Smooth muscle cell (in vitro differentiated cells): ENCODE measurements at regions not wholly inside any gene's neighbourhood (a gene's known extent, or its start where the extent isn't known, plus 50 kb on each side); places are given as distances from the start of the nearest gene placed in this dataset.

ENCODE experiments used
- DNase-seq: peaks from one replicate; lab custom pipeline; 2025; ENCODE audit not compliant: unreplicated experiment; lab: John Stamatoyannopoulos, UW
- H2AFZ ChIP-seq: fragments of 200-600 bp; sonication (generic); 2 replicates; pipeline ENCODE4 v1.6.0; 2016; ENCODE audit warnings: antibody characterized with exemption, low read depth, mild to moderate bottlenecking
- H3F3A ChIP-seq: fragments of 200-600 bp; sonication (generic); 2 replicates; pipeline ENCODE4 v1.6.0; 2017; ENCODE audit warnings: antibody characterized with exemption, low read depth
- H3K27ac ChIP-seq: fragments of 200-600 bp; sonication (generic); 2 replicates; pipeline ENCODE4 v1.5.1; 2016; ENCODE audit warnings: low read depth, mild to moderate bottlenecking
- H3K27me3 ChIP-seq: fragments of 200-600 bp; sonication (generic); 2 replicates; pipeline ENCODE4 v1.6.1; 2016; ENCODE audit warnings: low read depth, mild to moderate bottlenecking
- H3K36me3 ChIP-seq: fragments of 200-600 bp; sonication (generic); 2 replicates; pipeline ENCODE4 v1.5.1; 2016; ENCODE audit warnings: low read depth
- H3K4me1 ChIP-seq: fragments of 200-600 bp; sonication (generic); 2 replicates; pipeline ENCODE4 v1.5.1; 2016; ENCODE audit warnings: low read depth
- H3K4me2 ChIP-seq: fragments of 200-600 bp; sonication (generic); 2 replicates; pipeline ENCODE4 v1.6.0; 2016; ENCODE audit warnings: mild to moderate bottlenecking
- H3K4me3 ChIP-seq: fragments of 200-600 bp; sonication (generic); 2 replicates; pipeline ENCODE4 v1.5.1; 2016; ENCODE audit warnings: mild to moderate bottlenecking
- H3K79me2 ChIP-seq: fragments of 200-600 bp; sonication (generic); 2 replicates; pipeline ENCODE4 v1.6.0; 2016; ENCODE audit warnings: low read depth, mild to moderate bottlenecking
- H3K9ac ChIP-seq: fragments of 200-600 bp; sonication (generic); 2 replicates; pipeline ENCODE4 v1.6.0; 2016; ENCODE audit warnings: low read depth
- H3K9me3 ChIP-seq: fragments of 200-600 bp; sonication (generic); replicated peaks from 2 replicates; pipeline ENCODE4 v1.5.1; 2016; ENCODE audit warnings: low read depth
- H4K20me1 ChIP-seq: fragments of 200-600 bp; sonication (generic); 2 replicates; pipeline ENCODE4 v1.6.0; 2016; ENCODE audit warnings: low read depth
- CTCF ChIP-seq: fragments of 200-600 bp; sonication (generic); IDR thresholded peaks from 2 replicates; pipeline ENCODE4 v1.5.1; 2017; ENCODE audit warnings: borderline replicate concordance, mild to moderate bottlenecking, antibody characterized with exemption; ENCODE audit not compliant: insufficient read depth, poor library complexity, severe bottlenecking
- WGBS: methylation state at CpG from one replicate; pipeline ENCODE4 v1.1.7; 2016; ENCODE audit warnings: low lambda C conversion rate; 5-methylcytosine and 5-hydroxymethylcytosine counted together

- Histone ChIP-seq H3K9ac (no peak overlapping the region), H3K4me2 (no peak overlapping the region), H3K79me2 (no peaks in the 10 kb centered on the region), H3K4me3 (no peak overlapping the region), H3K27ac (no peak overlapping the region), H3F3A (no peaks in the 10 kb centered on the region), H2AFZ (no peak overlapping the region), H3K9me3 (no peaks in the 10 kb centered on the region), H4K20me1 (no peaks in the 10 kb centered on the region), H3K27me3 (peaks cover 3% of the 10 kb centered on the region), H3K36me3 (no peaks in the 10 kb centered on the region), H3K4me1 (peaks cover 14% of the 10 kb centered on the region)
- no peak for TF ChIP-seq CTCF
- 82% methylated on average over 12 of the region's 12 CpGs for WGBS
- DNase-seq, result no peak
Observed at GRCh38 chr11:114889594-114890011, 211.3 kb downstream of the NXPE2 start.

- DNase-seq, result no peak
- 85% methylated on average over 8 of the region's 8 CpGs for WGBS
- no peak overlapping the region for H3K4me2 ChIP-seq
- no peaks in the 10 kb centered on the region for H3F3A ChIP-seq
- no peaks in the 10 kb centered on the region for H3K36me3 ChIP-seq
- TF ChIP-seq CTCF, result no peak
- no peak overlapping the region for H3K27ac ChIP-seq
- H3K27me3 ChIP-seq, result peaks cover 3% of the 10 kb centered on the region
- H3K79me2 ChIP-seq, result no peaks in the 10 kb centered on the region
- H3K9me3 ChIP-seq, result no peaks in the 10 kb centered on the region
- no peak overlapping the region for H2AFZ ChIP-seq
- peaks cover 14% of the 10 kb centered on the region for H3K4me1 ChIP-seq
- H3K4me3 ChIP-seq, result no peak overlapping the region
- H3K9ac ChIP-seq, result no peak overlapping the region
- H4K20me1 ChIP-seq, result no peaks in the 10 kb centered on the region
Observed at GRCh38 chr11:114890038-114890437, 211.7 kb downstream of the NXPE2 start.

- Histone ChIP-seq H3K27ac (no peak overlapping the region), H3K4me1 (peaks cover 14% of the 10 kb centered on the region), H3K79me2 (no peaks in the 10 kb centered on the region), H2AFZ (no peak overlapping the region), H3K4me2 (no peak overlapping the region), H4K20me1 (no peaks in the 10 kb centered on the region), H3K4me3 (no peak overlapping the region), H3F3A (no peaks in the 10 kb centered on the region), H3K9ac (no peak overlapping the region), H3K27me3 (peaks cover 7% of the 10 kb centered on the region), H3K36me3 (no peaks in the 10 kb centered on the region), H3K9me3 (no peaks in the 10 kb centered on the region)
- TF ChIP-seq CTCF, result no peak
- DNase-seq, result no peak
- WGBS, result 93% methylated on average over 1 of the region's 1 CpG
Observed at GRCh38 chr11:114891911-114892310, 213.6 kb downstream of the NXPE2 start.

GRCh38 chr11:114892381-114893197 lies 214.3 kb downstream of the NXPE2 start:
- Histone ChIP-seq H3K36me3 (no peaks in the 10 kb centered on the region), H2AFZ (no peak overlapping the region)
- 82% methylated on average over 3 of the region's 3 CpGs for WGBS

More at GRCh38 chr11:114892381-114893197, 214.3 kb downstream of the NXPE2 start:
- H3F3A ChIP-seq, result no peaks in the 10 kb centered on the region
- no peak overlapping the region for H3K27ac ChIP-seq
- H3K27me3 ChIP-seq, result peaks cover 7% of the 10 kb centered on the region
- no peak overlapping the region for H3K9ac ChIP-seq
- no peaks in the 10 kb centered on the region for H3K79me2 ChIP-seq
- no peaks in the 10 kb centered on the region for H4K20me1 ChIP-seq
- no peaks in the 10 kb centered on the region for H3K9me3 ChIP-seq
- peak; percentile 37 for TF ChIP-seq CTCF
- no peak overlapping the region for H3K4me2 ChIP-seq
- no peak overlapping the region for H3K4me3 ChIP-seq
- no peak for DNase-seq
- peaks cover 14% of the 10 kb centered on the region for H3K4me1 ChIP-seq
